IMR-90 (cell line): ENCODE measurements at regions not wholly inside any gene's neighbourhood (a gene's known extent, or its start where the extent isn't known, plus 50 kb on each side); places are given as distances from the start of the nearest gene placed in this dataset.

ENCODE experiments used
- ATAC-seq: fragments of 200-7000 bp; cut with Tn5 transposase; 2 replicates; pipeline ENCODE4 v1.9.1; 2020; ENCODE audit warnings: low read depth, mild to moderate bottlenecking, moderate library complexity
- BruUV-seq: library from RNA; stranded (reverse); fragments of 400-500 nt; replicated peaks from 2 replicates; lab custom pipeline; 2021; lab: Mats Ljungman, UMichigan
- CTCF ChIA-PET: fragments of 300-600 bp; formaldehyde crosslinking; extraction: SDS; loops from one replicate; lab custom pipeline; 2021; ENCODE audit warnings: antibody characterized with exemption; lab: Yijun Ruan, JAX
- POLR2A ChIA-PET: fragments of 300-600 bp; sonication (Branson Sonifier 250); formaldehyde crosslinking; loops from one replicate; lab custom pipeline; 2022; ENCODE audit warnings: antibody characterized with exemption; ENCODE audit not compliant: unreplicated experiment; lab: Charles Lee
- DNase-seq: peaks from one replicate; pipeline ENCODE4 v3.0.0; 2013
- H2AFZ ChIP-seq: replicated peaks from 2 replicates; pipeline ENCODE3; 2013; ENCODE audit warnings: low read length, mild to moderate bottlenecking; ENCODE audit not compliant: poor library complexity
- H2AK5ac ChIP-seq: 2 replicates; pipeline ENCODE4 v1.6.1; 2013; ENCODE audit warnings: low read depth, low read length, inconsistent platforms
- H2AK9ac ChIP-seq: replicated peaks from 2 replicates; pipeline ENCODE3; 2013; ENCODE audit warnings: mild to moderate bottlenecking, low read depth, low read length, moderate library complexity; ENCODE audit not compliant: poor library complexity
- H2BK120ac ChIP-seq: 2 replicates; pipeline ENCODE4 v1.6.1; 2013; ENCODE audit warnings: low read depth, low read length, inconsistent platforms
- H2BK15ac ChIP-seq: 3 replicates; pipeline ENCODE4 v1.6.1; 2013; ENCODE audit warnings: low read depth, low read length, inconsistent platforms
- H2BK20ac ChIP-seq: 2 replicates; pipeline ENCODE4 v1.6.1; 2013; ENCODE audit warnings: low read depth, mild to moderate bottlenecking, inconsistent platforms, low read length, moderate library complexity
- H2BK5ac ChIP-seq: 2 replicates; pipeline ENCODE4 v1.6.1; 2013; ENCODE audit warnings: mild to moderate bottlenecking, low read depth, low read length, inconsistent platforms; ENCODE audit not compliant: poor library complexity, severe bottlenecking
- H3K14ac ChIP-seq: replicated peaks from 2 replicates; pipeline ENCODE4 v1.6.1; 2013; ENCODE audit warnings: low read depth, low read length, inconsistent platforms
- H3K18ac ChIP-seq: 2 replicates; pipeline ENCODE4 v1.6.1; 2013; ENCODE audit warnings: low read depth, low read length, control low read depth
- H3K23ac ChIP-seq: 2 replicates; pipeline ENCODE4 v1.6.1; 2013; ENCODE audit warnings: low read depth, low read length, inconsistent platforms
- H3K27ac ChIP-seq: 2 replicates; pipeline ENCODE4 v1.5.1; 2013; ENCODE audit warnings: mild to moderate bottlenecking, control low read depth, low read length; ENCODE audit not compliant: insufficient read depth
- H3K27me3 ChIP-seq: 2 replicates; pipeline ENCODE4 v1.6.1; 2013; ENCODE audit warnings: low read length; ENCODE audit not compliant: control insufficient read depth, insufficient read depth
- H3K36me3 ChIP-seq: 2 replicates; pipeline ENCODE4 v1.6.1; 2013; ENCODE audit warnings: low read length, mixed read lengths; ENCODE audit not compliant: control insufficient read depth, insufficient read depth
- H3K4ac ChIP-seq: 2 replicates; pipeline ENCODE4 v1.6.1; 2013; ENCODE audit warnings: low read depth, low read length, inconsistent platforms
- H3K4me1 ChIP-seq: 2 replicates; pipeline ENCODE4 v1.6.1; 2013; ENCODE audit warnings: low read length, mixed read lengths; ENCODE audit not compliant: control insufficient read depth, insufficient read depth
- H3K4me2 ChIP-seq: 2 replicates; pipeline ENCODE4 v1.6.1; 2013; ENCODE audit warnings: low read depth, mild to moderate bottlenecking, control low read depth, low read length, moderate library complexity
- H3K4me3 ChIP-seq: 2 replicates; pipeline ENCODE4 v1.5.1; 2013; ENCODE audit warnings: low read depth, mild to moderate bottlenecking, control low read depth, low read length, moderate library complexity; ENCODE audit not compliant: insufficient read depth
- H3K56ac ChIP-seq: 2 replicates; pipeline ENCODE4 v1.6.1; 2013; ENCODE audit warnings: low read length, inconsistent platforms; ENCODE audit not compliant: insufficient read depth; ENCODE audit errors: extremely low read depth
- H3K79me1 ChIP-seq, 2 experiments: 2 replicates each; pipeline ENCODE4 v1.6.1; 2013; ENCODE audit warnings: low read length in 2 of 2, inconsistent platforms in 1 of 2, low read depth in 1 of 2
- H3K9ac ChIP-seq: 2 replicates; pipeline ENCODE4 v1.6.1; 2013; ENCODE audit warnings: low read depth, low read length, control low read depth
- H3K9me1 ChIP-seq: 2 replicates; pipeline ENCODE4 v1.6.1; 2013; ENCODE audit warnings: low read length, inconsistent platforms; ENCODE audit not compliant: insufficient read depth
- H3K9me3 ChIP-seq: 2 replicates; pipeline ENCODE4 v1.6.1; 2013; ENCODE audit warnings: low read length; ENCODE audit not compliant: control insufficient read depth, insufficient read depth
- H4K20me1 ChIP-seq: 2 replicates; pipeline ENCODE4 v1.6.1; 2013; ENCODE audit warnings: low read length, inconsistent platforms; ENCODE audit not compliant: insufficient read depth
- H4K5ac ChIP-seq: 2 replicates; pipeline ENCODE4 v1.6.1; 2013; ENCODE audit warnings: mild to moderate bottlenecking, low read depth, low read length, control low read depth
- H4K8ac ChIP-seq, 2 experiments: 2 replicates each; pipeline ENCODE4 v1.6.1; 2013; ENCODE audit warnings: low read depth in 2 of 2, low read length in 2 of 2, control low read depth in 1 of 2, inconsistent platforms in 1 of 2
- H4K91ac ChIP-seq: 2 replicates; pipeline ENCODE4 v1.6.1; 2013; ENCODE audit warnings: low read depth, low read length, inconsistent platforms; ENCODE audit not compliant: insufficient read depth
- BHLHE40 ChIP-seq: fragments of 150-350 bp; IDR thresholded peaks from 2 replicates; pipeline ENCODE4 v1.6.1; 2016; ENCODE audit warnings: mild to moderate bottlenecking, low read depth, low read length
- CEBPB ChIP-seq: IDR thresholded peaks from 2 replicates; pipeline ENCODE4 v1.6.1; 2012; ENCODE audit warnings: low read depth, low read length, improper control_type of control experiment
- CHD1 ChIP-seq: IDR thresholded peaks from 2 replicates; pipeline ENCODE4 v1.6.1; 2012; ENCODE audit warnings: low read depth, low read length, improper control_type of control experiment
- MAFK ChIP-seq: IDR thresholded peaks from 2 replicates; pipeline ENCODE4 v1.6.1; 2012; ENCODE audit warnings: low read depth, low read length, improper control_type of control experiment
- NFE2L2 ChIP-seq: fragments of 150-350 bp; IDR thresholded peaks from 2 replicates; pipeline ENCODE4 v1.6.1; 2016; ENCODE audit warnings: low read depth, mild to moderate bottlenecking, low read length
- RAD21 ChIP-seq: IDR thresholded peaks from 2 replicates; pipeline ENCODE4 v1.6.1; 2012; ENCODE audit warnings: low read length, improper control_type of control experiment
- RCOR1 ChIP-seq: IDR thresholded peaks from 2 replicates; pipeline ENCODE4 v1.6.1; 2012; ENCODE audit warnings: mild to moderate bottlenecking, low read length, improper control_type of control experiment; ENCODE audit not compliant: insufficient replicate concordance
- RFX5 ChIP-seq: IDR thresholded peaks from 2 replicates; pipeline ENCODE4 v1.8.0; 2012; ENCODE audit warnings: low read depth, mild to moderate bottlenecking, low read length, moderate library complexity
- SMC3 ChIP-seq: fragments of 150-350 bp; IDR thresholded peaks from 2 replicates; pipeline ENCODE4 v1.6.1; 2016; ENCODE audit warnings: low read depth, mild to moderate bottlenecking, antibody characterized with exemption, low read length, moderate library complexity
- WGBS, 2 experiments: methylation state at CpG; one replicate each; pipeline versions ENCODE4 v1.1.5 to v1.1.7; 2013; ENCODE audit warnings: missing lambda C conversion rate in 2 of 2; ENCODE audit not compliant: insufficient read length in 1 of 2; ENCODE audit errors: extremely low coverage in 2 of 2; 5-methylcytosine and 5-hydroxymethylcytosine counted together
- dilution Hi-C: fragments of 300-500 bp; cut with HindIII; formaldehyde crosslinking; loops from one replicate; pipeline ENCODE4 v1.14.3; 2018; ENCODE audit warnings: low sequenced_read_pairs; ENCODE audit not compliant: unreplicated experiment
- in situ Hi-C: fragments of 300-500 bp; cut with MboI; formaldehyde crosslinking; loops from 3 replicates; pipeline ENCODE4 v1.14.3; 2019; ENCODE audit warnings: low sequenced_read_pairs, inconsistent platforms, mixed read lengths
- intact Hi-C: fragments of 100-400 bp; cut with micrococcal nuclease; formaldehyde crosslinking; loops from 2 replicates; pipeline ENCODE4 v1.10.0; 2022
- TF ChIP-seq, protein P1 (sequence below): fragments of 150-350 bp; IDR thresholded peaks from 2 replicates; pipeline ENCODE4 v1.6.1; 2017; ENCODE audit warnings: mild to moderate bottlenecking, antibody characterized with exemption, low read length, low read depth

GRCh38 chr9:82616545-82616944 lies 446.4 kb downstream of the RASEF start:
- H2AK9ac ChIP-seq: no peak overlapping the region
- CTCF ChIA-PET: no interaction called here
- dilution Hi-C loops (no loop called here), in situ Hi-C loops (loop anchor here (10.0 to 25.0 kb wide), 2 partner anchors 58 to 1079 kb away; no protein-coding TSS in a partner anchor), intact Hi-C loops (no loop called here)
- H3K4me3 ChIP-seq: no peak overlapping the region
- H3K36me3 ChIP-seq: no peaks in the 10 kb centered on the region
- no CpG with 5 or more reads among the region's 3 CpGs for WGBS, 2 experiments
- no peaks in the 10 kb centered on the region for H3K79me1 ChIP-seq
- no peak overlapping the region for H2BK15ac ChIP-seq
- no peak overlapping the region for H2AK5ac ChIP-seq
- H2BK120ac ChIP-seq: no peak overlapping the region
- POLR2A ChIA-PET: no interaction called here
- H4K20me1 ChIP-seq: no peaks in the 10 kb centered on the region
- no peaks in the 10 kb centered on the region for H3K9me1 ChIP-seq
- no peak overlapping the region for H2AFZ ChIP-seq
- no peak overlapping the region for H3K27ac ChIP-seq
- H4K91ac ChIP-seq: no peak overlapping the region
- no peak overlapping the region for H3K23ac ChIP-seq
- no peak overlapping the region for H3K56ac ChIP-seq
- H4K8ac ChIP-seq: no peak overlapping the region
- no peak overlapping the region for H3K14ac ChIP-seq
- no peak for TF ChIP-seq CEBPB
- no peak for TF ChIP-seq MAFK
- TF ChIP-seq RAD21: no peak
- TF ChIP-seq SMC3: no peak
- no peak for TF ChIP-seq NFE2L2
- TF ChIP-seq BHLHE40: no peak
- TF ChIP-seq CHD1: no peak
- TF ChIP-seq, protein P1, sequence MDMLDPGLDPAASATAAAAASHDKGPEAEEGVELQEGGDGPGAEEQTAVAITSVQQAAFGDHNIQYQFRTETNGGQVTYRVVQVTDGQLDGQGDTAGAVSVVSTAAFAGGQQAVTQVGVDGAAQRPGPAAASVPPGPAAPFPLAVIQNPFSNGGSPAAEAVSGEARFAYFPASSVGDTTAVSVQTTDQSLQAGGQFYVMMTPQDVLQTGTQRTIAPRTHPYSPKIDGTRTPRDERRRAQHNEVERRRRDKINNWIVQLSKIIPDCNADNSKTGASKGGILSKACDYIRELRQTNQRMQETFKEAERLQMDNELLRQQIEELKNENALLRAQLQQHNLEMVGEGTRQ: no peak
- TF ChIP-seq RFX5: no peak
- no peak for TF ChIP-seq RCOR1
- ATAC-seq (no peak), DNase-seq (no peak)
- no peak overlapping the region for H3K9ac ChIP-seq
- H3K4me1 ChIP-seq: peaks cover 1% of the 10 kb centered on the region; the same call in 1 of the 2 replicates
- H4K5ac ChIP-seq: no peak overlapping the region
- no peaks in the 10 kb centered on the region for H3K27me3 ChIP-seq
- H3K4me2 ChIP-seq: no peak overlapping the region
- no peak overlapping the region for H3K18ac ChIP-seq
- H3K9me3 ChIP-seq: no peaks in the 10 kb centered on the region
- no peak overlapping the region for H2BK5ac ChIP-seq
- no peak overlapping the region for H2BK20ac ChIP-seq
- H3K4ac ChIP-seq: no peak overlapping the region
- no TSS peak for BruUV-seq
